H9 (cell line): ENCODE measurements at regions not wholly inside any gene's neighbourhood (a gene's known extent, or its start where the extent isn't known, plus 50 kb on each side); places are given as distances from the start of the nearest gene placed in this dataset.
"Not testable (repeated sequence)": the region's sequence is repeated elsewhere in the genome, so short reads cannot be mapped to it uniquely, and the experiment has no call there.

ENCODE experiments used
- DNase-seq: peaks from one replicate; pipeline ENCODE4 v3.0.0-alpha.2; 2017
- H2AFZ ChIP-seq: one replicate; pipeline ENCODE4 v1.6.1; 2013; ENCODE audit warnings: mild to moderate bottlenecking, low read length, control low read depth, moderate library complexity
- H2AK5ac ChIP-seq: 2 replicates; pipeline ENCODE4 v1.6.1; 2013; ENCODE audit warnings: low read length, control low read depth, mixed read lengths; ENCODE audit not compliant: insufficient read length
- H2BK120ac ChIP-seq: one replicate; pipeline ENCODE4 v1.6.1; 2013; ENCODE audit warnings: low read depth, mild to moderate bottlenecking, low read length, control low read depth, inconsistent platforms; ENCODE audit not compliant: poor library complexity, severe bottlenecking
- H2BK12ac ChIP-seq: 2 replicates; pipeline ENCODE4 v1.6.1; 2013; ENCODE audit warnings: low read length, control low read depth, mixed read lengths, low read depth; ENCODE audit not compliant: insufficient read length
- H2BK15ac ChIP-seq: 2 replicates; pipeline ENCODE4 v1.6.1; 2013; ENCODE audit warnings: low read depth, low read length, control low read depth
- H2BK20ac ChIP-seq: one replicate; pipeline ENCODE4 v1.6.1; 2013; ENCODE audit warnings: low read depth, mild to moderate bottlenecking, low read length, control low read depth, inconsistent platforms; ENCODE audit not compliant: poor library complexity, severe bottlenecking
- H2BK5ac ChIP-seq: 2 replicates; pipeline ENCODE4 v1.6.1; 2013; ENCODE audit warnings: low read length, control low read depth, mixed read lengths; ENCODE audit not compliant: insufficient read length
- H3K14ac ChIP-seq: 2 replicates; pipeline ENCODE4 v1.6.1; 2013; ENCODE audit warnings: low read length, control low read depth; ENCODE audit not compliant: insufficient read depth
- H3K18ac ChIP-seq: 2 replicates; pipeline ENCODE4 v1.6.1; 2013; ENCODE audit warnings: low read depth, mild to moderate bottlenecking, mixed read lengths, low read length, control low read depth; ENCODE audit not compliant: insufficient read length
- H3K23ac ChIP-seq: 2 replicates; pipeline ENCODE4 v1.6.1; 2013; ENCODE audit warnings: low read length, control low read depth, mixed read lengths, low read depth; ENCODE audit not compliant: insufficient read length
- H3K23me2 ChIP-seq: 2 replicates; pipeline ENCODE4 v1.6.1; 2013; ENCODE audit warnings: low read depth, mild to moderate bottlenecking, mixed read lengths, low read length, control low read depth; ENCODE audit not compliant: insufficient read length, poor library complexity, severe bottlenecking
- H3K27ac ChIP-seq: 2 replicates; pipeline ENCODE4 v1.5.1; 2013; ENCODE audit warnings: low read length, control low read depth, mixed read lengths, low read depth; ENCODE audit not compliant: insufficient read length
- H3K27me3 ChIP-seq: 2 replicates; pipeline ENCODE4 v1.6.1; 2013; ENCODE audit warnings: low read length, control low read depth, inconsistent platforms; ENCODE audit not compliant: insufficient read depth
- H3K4ac ChIP-seq: 2 replicates; pipeline ENCODE4 v1.6.1; 2013; ENCODE audit warnings: low read depth, mild to moderate bottlenecking, control low read depth, inconsistent platforms, low read length, moderate library complexity
- H3K4me1 ChIP-seq: 2 replicates; pipeline ENCODE4 v1.6.1; 2013; ENCODE audit warnings: low read length, control low read depth, inconsistent platforms; ENCODE audit not compliant: insufficient read depth
- H3K4me2 ChIP-seq: 2 replicates; pipeline ENCODE4 v1.6.1; 2013; ENCODE audit warnings: low read length, control low read depth, mixed read lengths; ENCODE audit not compliant: insufficient read length, insufficient read depth
- H3K56ac ChIP-seq: 2 replicates; pipeline ENCODE4 v1.6.1; 2013; ENCODE audit warnings: low read depth, mild to moderate bottlenecking, mixed read lengths, low read length, control low read depth; ENCODE audit not compliant: insufficient read length
- H3K79me1 ChIP-seq: 2 replicates; pipeline ENCODE4 v1.6.1; 2013; ENCODE audit warnings: low read depth, mild to moderate bottlenecking, moderate library complexity, low read length, control low read depth, inconsistent platforms; ENCODE audit not compliant: insufficient read depth, poor library complexity, severe bottlenecking
- H3K79me2 ChIP-seq: 2 replicates; pipeline ENCODE4 v1.6.1; 2013; ENCODE audit warnings: low read length, control low read depth, inconsistent platforms; ENCODE audit not compliant: insufficient read depth
- H3K9ac ChIP-seq: 2 replicates; pipeline ENCODE4 v1.6.1; 2013; ENCODE audit warnings: low read length, control low read depth, mixed read lengths; ENCODE audit not compliant: insufficient read length; ENCODE audit errors: extremely low read depth
- H3K9me3 ChIP-seq: one replicate; pipeline ENCODE4 v1.6.1; 2013; ENCODE audit warnings: low read depth, low read length, inconsistent platforms; ENCODE audit not compliant: control insufficient read depth
- H3T11ph ChIP-seq: one replicate; pipeline ENCODE4 v1.6.1; 2013; ENCODE audit warnings: mild to moderate bottlenecking, low read length, control low read depth, inconsistent platforms
- H4K20me1 ChIP-seq: one replicate; pipeline ENCODE4 v1.6.1; 2013; ENCODE audit not compliant: control insufficient read depth, insufficient read length, insufficient read depth
- H4K5ac ChIP-seq: 2 replicates; pipeline ENCODE4 v1.6.1; 2013; ENCODE audit warnings: low read depth, mild to moderate bottlenecking, mixed read lengths, low read length, control low read depth; ENCODE audit not compliant: insufficient read length
- H4K8ac ChIP-seq: replicated peaks from 2 replicates; pipeline ENCODE4 v1.6.1; 2013; ENCODE audit warnings: low read length, control low read depth, mixed read lengths, low read depth; ENCODE audit not compliant: insufficient read length
- H4K91ac ChIP-seq: 2 replicates; pipeline ENCODE4 v1.6.1; 2013; ENCODE audit warnings: low read depth, mild to moderate bottlenecking, moderate library complexity, mixed read lengths, low read length, control low read depth; ENCODE audit not compliant: insufficient read length
- H3K27ac Mint-ChIP-seq, 3 experiments: 2 replicates in 2 of 3; 3 replicates in 1 of 3; pipeline ENCODE4 v1.8.0; 2020 to 2021; ENCODE audit warnings: mixed read lengths in 3 of 3, mild to moderate bottlenecking in 1 of 3, moderate library complexity in 1 of 3
- H3K27me3 Mint-ChIP-seq: 2 replicates; pipeline ENCODE4 v1.8.0; 2021; ENCODE audit warnings: low read depth, mild to moderate bottlenecking, moderate library complexity, mixed read lengths
- H3K36me3 Mint-ChIP-seq, 3 experiments: 2 replicates in 2 of 3; 3 replicates in 1 of 3; pipeline ENCODE4 v1.8.0; 2020 to 2021; ENCODE audit warnings: low read depth in 3 of 3, mixed read lengths in 3 of 3; ENCODE audit not compliant: insufficient read depth in 1 of 3
- H3K4me1 Mint-ChIP-seq, 2 experiments: 2 replicates each; pipeline ENCODE4 v1.8.0; 2020; ENCODE audit warnings: mixed read lengths in 2 of 2
- H3K4me3 Mint-ChIP-seq, 2 experiments: 2 replicates in 1 of 2; 3 replicates in 1 of 2; pipeline ENCODE4 v1.8.0; 2020 to 2021; ENCODE audit warnings: mild to moderate bottlenecking in 2 of 2, mixed read lengths in 2 of 2, moderate library complexity in 1 of 2
- H3K9me3 Mint-ChIP-seq, 2 experiments: 2 replicates in 1 of 2; 3 replicates in 1 of 2; pipeline ENCODE4 v1.8.0; 2020; ENCODE audit warnings: mild to moderate bottlenecking in 2 of 2, mixed read lengths in 2 of 2, moderate library complexity in 1 of 2
- CTCF ChIP-seq: fragments of 200-600 bp; sonication (generic); conservative IDR thresholded peaks from 3 replicates; pipeline ENCODE4 v1.8.0; 2021; ENCODE audit warnings: antibody characterized with exemption, mild to moderate bottlenecking
- WGBS: extraction: QIAGEN DNeasy Blood & Tissue Kit; methylation state at CpG from one replicate; pipeline ENCODE4 v1.1.7; 2013; ENCODE audit warnings: missing lambda C conversion rate, low lambda C conversion rate, mixed read lengths; ENCODE audit not compliant: insufficient read length; ENCODE audit errors: extremely low coverage; 5-methylcytosine and 5-hydroxymethylcytosine counted together

- H3K23me2 ChIP-seq = no peaks in the 10 kb centered on the region
- H3K4me1 ChIP-seq = no peaks in the 10 kb centered on the region
- H3K27ac ChIP-seq = no peak overlapping the region
- no CpG with 5 or more reads among the region's 2 CpGs for WGBS
- H3K27me3 ChIP-seq = no peaks in the 10 kb centered on the region
- no peak overlapping the region for H3K23ac ChIP-seq
- no peak overlapping the region for H2AK5ac ChIP-seq
- Mint-ChIP-seq H3K4me3 (no peak overlapping the region), H3K4me1 (peaks cover 4% of the 10 kb centered on the region in 2 experiments; a peak in 2 of 4 replicates), H3K27me3 (no peaks in the 10 kb centered on the region), H3K36me3 (peaks cover 6 to 12% (median 7%) of the 10 kb centered on the region in 3 experiments; a peak in 6 of 7 replicates), H3K9me3 (peaks cover 15 to 20% of the 10 kb centered on the region in 2 experiments), H3K27ac (no peak overlapping the region)
- no peak for TF ChIP-seq CTCF
- no peak overlapping the region for H3K14ac ChIP-seq
- no peak overlapping the region for H3K4me2 ChIP-seq
- H3K18ac ChIP-seq = no peak overlapping the region
- no peak overlapping the region for H3K9ac ChIP-seq
- H2AFZ ChIP-seq = no peak overlapping the region
- no peak for DNase-seq
- no peaks in the 10 kb centered on the region for H3K79me1 ChIP-seq
- H4K8ac ChIP-seq = no peak overlapping the region
- H2BK120ac ChIP-seq = no peak overlapping the region
- H3K79me2 ChIP-seq = no peaks in the 10 kb centered on the region
- no peak overlapping the region for H2BK20ac ChIP-seq
- H3K4ac ChIP-seq = no peak overlapping the region
- no peak overlapping the region for H3T11ph ChIP-seq
- no peak overlapping the region for H2BK15ac ChIP-seq
- H3K56ac ChIP-seq = no peak overlapping the region
- no peaks in the 10 kb centered on the region for H3K9me3 ChIP-seq
- no peak overlapping the region for H4K5ac ChIP-seq
- no peaks in the 10 kb centered on the region for H4K20me1 ChIP-seq
- H4K91ac ChIP-seq = no peak overlapping the region
- no peak overlapping the region for H2BK12ac ChIP-seq
- H2BK5ac ChIP-seq = no peak overlapping the region
Observed at GRCh38 chr20:7174554-7174953, 407.1 kb downstream of the BMP2 start.

- not testable (repeated sequence) for H3K9me3 ChIP-seq, H2AFZ ChIP-seq, H3K27ac Mint-ChIP-seq, H3K4me1 ChIP-seq, DNase-seq, H3K23me2 ChIP-seq, H3K27me3 Mint-ChIP-seq, H3K27ac ChIP-seq, H3K4ac ChIP-seq, H3K14ac ChIP-seq, H3K4me2 ChIP-seq, H2AK5ac ChIP-seq, H3K79me1 ChIP-seq, H3K56ac ChIP-seq, H3K27me3 ChIP-seq, H4K20me1 ChIP-seq, H3K23ac ChIP-seq, H3K18ac ChIP-seq, H2BK15ac ChIP-seq, H2BK20ac ChIP-seq, H2BK120ac ChIP-seq, H3K4me1 Mint-ChIP-seq, H3K4me3 Mint-ChIP-seq, H2BK5ac ChIP-seq, H4K5ac ChIP-seq, H3K9ac ChIP-seq, H4K91ac ChIP-seq, H3T11ph ChIP-seq, H4K8ac ChIP-seq, H2BK12ac ChIP-seq, H3K79me2 ChIP-seq
- no CpG with 5 or more reads among the region's 1 CpG for WGBS
- H3K36me3 Mint-ChIP-seq = peaks cover 6 to 12% (median 7%) of the 10 kb centered on the region in 3 experiments; a peak in 6 of 7 replicates
- H3K9me3 Mint-ChIP-seq = peaks cover 18 to 20% of the 10 kb centered on the region in 2 experiments
Observed at GRCh38 chr20:7175827-7176226, 408.3 kb downstream of the BMP2 start.
